Hepatic stellate cell (primary cell): ENCODE measurements at regions not wholly inside any gene's neighbourhood (a gene's known extent, or its start where the extent isn't known, plus 50 kb on each side); places are given as distances from the start of the nearest gene placed in this dataset.
"Not testable (repeated sequence)": the region's sequence is repeated elsewhere in the genome, so short reads cannot be mapped to it uniquely, and the experiment has no call there.

Source experiments
- DNase-seq: peaks from one replicate; pipeline ENCODE4 v3.0.0; 2011; ENCODE audit warnings: low spot score

GRCh38 chr16:85441189-85441889, 171.8 kb upstream of the GSE1 start:
- DNase-seq = no peak

GRCh38 chr16:85441890-85442670, 171.0 kb upstream of the GSE1 start:
- no peak for DNase-seq

GRCh38 chr16:85443116-85443515, 170.0 kb upstream of the GSE1 start:
- DNase-seq = no peak

- DNase-seq = no peak
These were observed 169.6 kb upstream of the GSE1 start for GRCh38 chr16:85443531-85443930.

- DNase-seq = no peak
These were observed 167.9 kb upstream of the GSE1 start for GRCh38 chr16:85445064-85445778.

- no peak for DNase-seq
These were observed 167.3 kb upstream of the GSE1 start for GRCh38 chr16:85445779-85446222.

DNA sequence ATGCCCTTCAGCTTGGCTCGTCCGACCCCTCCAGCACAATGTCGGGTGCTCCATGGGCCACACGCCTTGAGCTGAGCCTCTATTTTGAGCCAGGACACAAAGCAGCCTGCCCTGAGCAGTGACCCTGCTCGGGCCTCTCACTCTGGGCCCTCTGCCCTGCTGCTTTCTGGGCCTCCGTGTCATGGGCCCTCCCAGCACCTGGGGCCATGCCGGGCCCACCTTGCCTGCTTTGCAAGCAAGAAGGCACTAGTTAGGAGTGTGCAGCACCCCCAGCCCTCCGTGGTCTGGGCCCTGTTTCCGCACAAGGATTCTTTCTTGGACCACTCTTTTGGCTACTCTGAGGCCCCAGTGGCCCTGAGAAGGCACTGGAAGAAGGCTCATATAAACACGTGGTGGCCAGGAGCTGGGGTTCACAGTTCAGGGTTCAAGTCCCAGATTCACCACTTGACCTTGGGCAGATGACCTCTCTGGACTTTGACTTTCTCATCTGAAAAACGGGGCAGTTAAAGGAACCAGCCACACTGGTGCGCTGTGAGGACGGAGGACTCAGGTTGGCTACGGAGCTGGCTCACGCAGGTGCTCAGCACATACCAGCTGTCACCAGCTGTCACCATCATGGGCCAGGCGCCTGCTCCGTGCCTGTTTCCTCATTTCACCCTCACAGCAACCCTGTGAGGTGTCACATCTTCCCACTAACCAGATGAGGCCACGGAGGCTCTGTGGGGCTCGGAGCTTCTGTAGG, 166.0 kb upstream of the GSE1 start:
- DNase-seq = no peak

- DNase-seq = no peak
These were observed 165.3 kb upstream of the GSE1 start for GRCh38 chr16:85447693-85448313.

DNA sequence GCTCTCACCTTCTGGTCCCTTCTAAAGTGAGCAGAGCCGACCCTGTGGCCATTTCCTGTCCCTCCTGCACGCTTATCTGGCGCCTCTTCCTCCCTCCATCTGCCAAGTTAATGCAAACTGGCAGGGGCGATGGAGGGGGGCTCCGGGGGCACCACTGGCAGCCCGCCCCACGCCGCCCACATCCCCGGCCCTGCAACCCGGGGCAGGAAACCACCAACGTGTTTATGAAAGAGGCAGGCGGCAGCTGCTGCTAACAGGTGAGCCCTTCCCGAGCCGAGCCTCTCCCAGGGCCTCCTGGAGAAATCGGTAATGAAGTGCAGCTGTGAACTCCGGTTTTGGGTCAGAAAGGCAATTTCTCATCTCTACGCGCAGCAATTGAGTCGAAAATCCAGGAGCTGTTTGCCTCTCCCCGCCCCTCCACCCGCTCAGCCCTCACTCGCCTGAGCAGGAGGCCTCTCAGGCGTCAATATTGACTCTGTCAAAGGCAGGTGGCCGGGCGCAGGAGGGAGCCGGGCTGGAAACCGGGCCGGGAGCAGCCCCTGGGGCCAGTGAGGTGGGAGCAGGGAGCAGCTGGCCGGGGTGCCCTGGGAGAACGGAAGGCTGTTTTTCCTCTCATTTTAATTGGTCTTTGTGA, 164.4 kb upstream of the GSE1 start:
- no peak for DNase-seq

GRCh38 chr16:85449191-85449884, 163.8 kb upstream of the GSE1 start:
- DNase-seq = no peak

GRCh38 chr16:85449885-85450245, 163.3 kb upstream of the GSE1 start:
- no peak for DNase-seq

GRCh38 chr16:85451142-85451541, 162.0 kb upstream of the GSE1 start:
- not testable (repeated sequence) for DNase-seq

DNA sequence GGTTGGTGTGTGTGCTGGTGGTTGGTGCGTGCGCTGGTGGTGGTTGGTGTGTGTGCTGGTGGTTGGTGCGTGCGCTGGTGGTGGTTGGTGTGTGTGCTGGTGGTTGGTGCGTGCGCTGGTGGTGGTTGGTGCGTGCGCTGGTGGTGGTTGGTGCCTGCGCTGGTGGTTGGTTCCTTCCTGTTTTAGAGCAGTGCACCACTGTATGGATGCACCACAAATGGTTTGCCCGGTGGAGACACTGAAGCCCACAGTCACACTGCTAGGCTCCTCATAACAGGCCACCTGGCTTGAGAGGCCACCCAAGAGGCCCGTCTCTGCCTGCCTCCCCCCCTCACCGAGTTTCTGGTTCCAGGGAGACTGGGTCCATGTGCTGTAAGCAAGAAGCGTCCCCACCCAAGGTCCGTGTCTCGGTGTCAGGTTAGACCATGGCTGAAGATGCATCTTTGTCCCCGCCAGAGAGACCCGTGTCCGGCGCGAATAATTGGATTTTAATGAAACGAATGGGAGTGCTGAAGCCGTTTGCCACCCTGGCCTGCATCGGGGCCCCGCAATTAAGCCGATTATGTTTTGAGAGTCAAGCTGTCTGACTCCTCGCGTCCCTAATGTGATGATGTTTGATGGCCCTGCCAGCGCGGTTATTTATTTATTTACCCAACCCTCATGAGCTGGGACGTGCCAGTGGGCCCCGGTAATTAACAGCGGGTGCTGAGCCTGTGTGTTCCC, 161.3 kb upstream of the GSE1 start:
- DNase-seq = no peak

- DNase-seq = no peak
These were observed 160.5 kb upstream of the GSE1 start for GRCh38 chr16:85452364-85453193.

DNA sequence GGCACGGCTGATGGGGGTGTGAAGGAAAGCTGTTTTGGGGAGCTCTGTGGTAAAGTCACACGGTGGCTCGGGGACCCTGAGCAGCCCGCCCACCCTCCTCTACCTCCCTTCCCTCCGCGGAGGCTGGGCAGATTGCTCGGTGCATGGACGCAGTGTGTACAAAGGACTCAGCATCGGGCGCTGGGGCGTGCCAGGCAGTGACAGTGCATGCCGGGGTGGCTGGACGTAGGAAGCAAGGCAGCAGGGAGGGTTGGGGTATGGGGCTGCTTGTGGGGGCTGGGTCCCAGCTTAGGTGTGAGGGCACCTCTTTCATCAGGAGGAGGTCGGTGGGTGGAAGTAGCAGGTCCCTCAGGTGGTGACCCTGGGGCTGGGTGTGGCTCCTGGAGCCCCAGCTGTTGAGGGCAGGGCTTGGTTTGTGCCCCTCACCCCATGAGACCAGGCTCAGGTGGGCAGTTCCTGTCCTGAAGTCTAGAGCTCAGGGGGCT, 159.9 kb upstream of the GSE1 start:
- DNase-seq = no peak

DNA sequence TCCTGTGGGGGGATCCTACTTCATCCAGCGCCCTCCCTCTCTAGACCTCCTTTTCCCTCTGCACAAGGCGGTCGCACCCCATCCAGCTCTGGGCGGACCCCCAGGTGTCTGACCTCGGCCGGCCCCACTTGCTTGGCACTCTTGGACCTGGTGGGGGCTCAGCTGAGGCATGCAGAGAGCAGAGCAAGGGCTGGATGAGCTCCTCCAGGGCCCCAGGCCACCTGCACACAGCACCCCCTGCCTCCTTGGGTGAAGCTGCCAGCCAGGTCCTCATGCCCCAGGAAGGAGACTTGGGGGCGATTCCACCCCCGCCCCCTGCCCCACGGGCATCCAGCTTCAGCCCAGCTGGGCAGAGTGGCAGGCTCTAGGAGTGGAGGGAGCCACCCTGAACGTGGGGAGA, 159.4 kb upstream of the GSE1 start:
- no peak for DNase-seq

GRCh38 chr16:85454171-85454872, 158.8 kb upstream of the GSE1 start:
- no peak for DNase-seq

GRCh38 chr16:85455534-85455933, 157.6 kb upstream of the GSE1 start:
- DNase-seq = no peak
